ENCODE measurements at regions not wholly inside any gene's neighbourhood (a gene's known extent, or its start where the extent isn't known, plus 50 kb on each side); places are given as distances from the start of the nearest gene placed in this dataset.

GRCh38 chr3:148221303-148221702, 476.4 kb upstream of the AGTR1 start:
- no peak for DNase-seq (ENCODE audit: low read depth, low spot score)
- no peaks in the 10 kb centered on the region for H3K27me3 Mint-ChIP-seq (ENCODE audit: low read depth)
- H3K9me3 Mint-ChIP-seq: no peaks in the 10 kb centered on the region
- TF ChIP-seq CTCF (conservative IDR thresholded peaks at IDR 0.05): no peak
- no peaks in the 10 kb centered on the region for H3K4me1 Mint-ChIP-seq
- H3K27ac Mint-ChIP-seq (ENCODE audit: unreplicated experiment): no peak overlapping the region
- no peak overlapping the region for H3K4me3 Mint-ChIP-seq
- H3K36me3 Mint-ChIP-seq (ENCODE audit: low read depth): no peaks in the 10 kb centered on the region

DNA sequence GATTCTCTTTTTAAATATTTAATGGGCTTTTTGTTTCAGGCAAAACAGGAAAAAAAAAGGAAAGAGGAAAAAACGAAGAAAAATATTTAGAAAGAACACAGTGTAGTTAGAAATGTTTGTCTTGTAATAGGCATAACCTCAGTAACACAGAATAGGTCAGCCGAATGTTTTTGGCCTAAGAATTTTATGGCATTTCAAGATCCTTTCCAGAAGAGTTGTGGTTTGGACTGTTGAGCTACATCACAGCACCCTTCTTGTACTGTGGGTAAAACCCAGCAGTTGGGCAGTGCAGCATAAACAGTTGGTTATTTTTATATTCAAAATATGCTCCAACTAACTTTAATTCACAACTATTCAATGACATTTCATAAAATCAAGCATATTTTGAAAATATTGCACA, 474.4 kb upstream of the AGTR1 start:
- Mint-ChIP-seq H3K4me1 (no peaks in the 10 kb centered on the region), H3K9me3 (no peaks in the 10 kb centered on the region), H3K36me3 (ENCODE audit: low read depth) (no peaks in the 10 kb centered on the region), H3K27ac (ENCODE audit: unreplicated experiment) (no peak overlapping the region), H3K27me3 (ENCODE audit: low read depth) (no peaks in the 10 kb centered on the region), H3K4me3 (no peak overlapping the region)
- TF ChIP-seq CTCF (conservative IDR thresholded peaks at IDR 0.05): no peak
- DNase-seq (ENCODE audit: low read depth, low spot score): no peak

DNA sequence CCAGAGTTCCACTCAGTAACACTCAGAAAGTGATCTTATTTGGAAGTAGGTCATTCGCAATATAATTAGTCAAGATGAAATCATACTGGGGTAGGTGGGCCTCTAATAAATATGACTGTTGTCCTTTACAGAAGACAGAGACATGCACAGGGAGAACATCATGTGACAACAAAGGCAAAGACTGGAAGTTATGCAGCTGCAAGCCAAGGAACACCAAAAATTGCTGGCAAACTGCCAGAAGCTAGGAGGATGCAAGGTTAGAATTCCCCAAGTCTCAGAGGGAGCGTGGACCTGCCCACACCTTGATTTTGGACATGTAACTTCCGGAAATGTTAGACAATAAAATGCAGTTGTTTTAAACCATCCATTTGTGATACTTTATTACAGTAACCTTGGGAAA, 471.5 kb upstream of the AGTR1 start:
- Mint-ChIP-seq H3K36me3 (ENCODE audit: low read depth) (no peaks in the 10 kb centered on the region), H3K9me3 (peaks cover 2% of the 10 kb centered on the region), H3K4me3 (no peak overlapping the region), H3K4me1 (peaks cover 7% of the 10 kb centered on the region), H3K27ac (ENCODE audit: unreplicated experiment) (no peak overlapping the region), H3K27me3 (ENCODE audit: low read depth) (no peaks in the 10 kb centered on the region)
- no peak for TF ChIP-seq CTCF (conservative IDR thresholded peaks at IDR 0.05)
- DNase-seq (ENCODE audit: low read depth, low spot score): no peak

DNA sequence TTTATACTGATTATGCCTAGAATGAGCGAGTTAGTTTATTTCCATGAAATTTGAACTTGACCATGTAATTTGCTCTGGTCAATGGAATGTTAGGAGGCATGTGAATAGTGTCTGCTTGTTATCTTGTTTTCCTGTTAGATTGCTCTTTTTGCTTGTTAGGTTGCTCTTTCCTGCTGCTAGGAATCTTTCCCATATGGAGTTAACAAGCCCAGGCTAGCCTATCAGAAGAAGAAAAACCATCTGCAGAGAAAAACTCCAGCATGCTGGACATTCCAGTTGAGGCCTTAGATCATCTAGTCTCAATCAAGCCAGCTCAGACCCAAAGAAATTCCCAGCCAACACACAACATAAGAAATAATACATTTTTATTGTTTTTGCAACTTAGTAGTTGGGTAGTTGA, 470.2 kb upstream of the AGTR1 start:
- no peak overlapping the region for H3K27ac Mint-ChIP-seq (ENCODE audit: unreplicated experiment)
- no peak for DNase-seq (ENCODE audit: low read depth, low spot score)
- H3K9me3 Mint-ChIP-seq: peaks cover 2% of the 10 kb centered on the region
- H3K36me3 Mint-ChIP-seq (ENCODE audit: low read depth): no peaks in the 10 kb centered on the region
- H3K4me3 Mint-ChIP-seq: no peak overlapping the region
- H3K4me1 Mint-ChIP-seq: peaks cover 7% of the 10 kb centered on the region
- H3K27me3 Mint-ChIP-seq (ENCODE audit: low read depth): no peaks in the 10 kb centered on the region
- no peak for TF ChIP-seq CTCF (conservative IDR thresholded peaks at IDR 0.05)

DNA sequence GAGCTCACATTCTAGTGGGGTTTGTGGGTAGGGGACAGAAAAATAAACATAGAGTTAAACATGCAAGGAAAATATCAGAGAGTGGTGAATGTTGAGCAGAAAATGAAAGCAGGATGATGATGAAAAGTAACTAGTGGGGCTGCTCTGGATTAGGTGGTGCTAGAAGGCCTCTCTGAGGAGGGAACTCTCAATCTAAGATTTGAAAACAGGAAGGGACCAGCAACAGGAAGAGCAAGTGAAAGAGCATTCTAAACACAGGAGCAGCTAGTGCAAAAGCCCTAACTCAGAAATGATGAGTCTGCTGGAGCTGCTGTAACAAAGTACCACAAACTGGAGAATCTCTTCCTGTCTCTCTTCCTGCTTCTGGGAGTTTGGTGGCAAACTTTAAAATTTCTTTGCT, 468.6 kb upstream of the AGTR1 start:
- TF ChIP-seq CTCF (conservative IDR thresholded peaks at IDR 0.05): no peak
- Mint-ChIP-seq H3K27me3 (ENCODE audit: low read depth) (no peaks in the 10 kb centered on the region), H3K4me1 (peaks cover 7% of the 10 kb centered on the region), H3K27ac (ENCODE audit: unreplicated experiment) (no peak overlapping the region), H3K36me3 (ENCODE audit: low read depth) (no peaks in the 10 kb centered on the region), H3K4me3 (no peak overlapping the region), H3K9me3 (peaks cover 2% of the 10 kb centered on the region)
- DNase-seq (ENCODE audit: low read depth, low spot score): no peak

- Mint-ChIP-seq H3K36me3 (ENCODE audit: low read depth) (no peaks in the 10 kb centered on the region), H3K27ac (ENCODE audit: unreplicated experiment) (no peak overlapping the region)
- TF ChIP-seq CTCF (conservative IDR thresholded peaks at IDR 0.05): no peak
These were observed 467.2 kb upstream of the AGTR1 start for GRCh38 chr3:148230473-148230872.

More at GRCh38 chr3:148230473-148230872, 467.2 kb upstream of the AGTR1 start:
- H3K4me1 Mint-ChIP-seq: peaks cover 7% of the 10 kb centered on the region
- H3K27me3 Mint-ChIP-seq (ENCODE audit: low read depth): no peaks in the 10 kb centered on the region
- no peak for DNase-seq (ENCODE audit: low read depth, low spot score)
- H3K9me3 Mint-ChIP-seq: peaks cover 2% of the 10 kb centered on the region
- H3K4me3 Mint-ChIP-seq: no peak overlapping the region

Measured in neural crest cell (in vitro differentiated cells).